Thymus (tissue), 11 donors: ENCODE measurements at regions not wholly inside any gene's neighbourhood (a gene's known extent, or its start where the extent isn't known, plus 50 kb on each side); places are given as distances from the start of the nearest gene placed in this dataset.

Experiments
- DNase-seq, 9 donors: peaks; one replicate each; pipeline ENCODE4 v3.0.0-alpha.2; 2013; ENCODE audit warnings: low spot score in 9 of 9, low read depth in 6 of 9, missing footprints in 1 of 9
- H3K27ac ChIP-seq, 2 donors: one replicate each; pipeline ENCODE4 v1.5.1; 2013; ENCODE audit warnings: control low read depth in 1 of 2, low read depth in 1 of 2, low read length in 1 of 2, mild to moderate bottlenecking in 1 of 2, moderate library complexity in 1 of 2
- H3K27me3 ChIP-seq, 2 donors: one replicate each; pipeline ENCODE4 v1.5.1; 2013; ENCODE audit warnings: low read length in 1 of 2; ENCODE audit not compliant: control insufficient read depth in 2 of 2, insufficient read depth in 1 of 2
- H3K36me3 ChIP-seq, 2 donors: one replicate each; pipeline ENCODE4 v1.5.1; 2013; ENCODE audit warnings: low read length in 1 of 2, mild to moderate bottlenecking in 1 of 2, moderate library complexity in 1 of 2; ENCODE audit not compliant: control insufficient read depth in 2 of 2, insufficient read depth in 2 of 2
- H3K4me1 ChIP-seq, 2 donors: one replicate each; pipeline ENCODE4 v1.5.1; 2013; ENCODE audit warnings: low read length in 2 of 2; ENCODE audit not compliant: control insufficient read depth in 2 of 2, insufficient read depth in 2 of 2
- H3K4me3 ChIP-seq, 2 donors: one replicate each; pipeline ENCODE4 v1.5.1; 2013; ENCODE audit warnings: low read length in 2 of 2, control low read depth in 1 of 2, mild to moderate bottlenecking in 1 of 2
- H3K9me3 ChIP-seq, 2 donors: one replicate each; pipeline ENCODE4 v1.5.1; 2013; ENCODE audit warnings: low read length in 1 of 2, mild to moderate bottlenecking in 1 of 2; ENCODE audit not compliant: control insufficient read depth in 2 of 2, insufficient read depth in 1 of 2
- WGBS: extraction: QIAGEN DNeasy Blood & Tissue Kit; methylation state at CpG from one replicate; pipeline ENCODE4 v1.1.7; 2013; 5-methylcytosine and 5-hydroxymethylcytosine counted together
- donor health status: healthy.

DNA sequence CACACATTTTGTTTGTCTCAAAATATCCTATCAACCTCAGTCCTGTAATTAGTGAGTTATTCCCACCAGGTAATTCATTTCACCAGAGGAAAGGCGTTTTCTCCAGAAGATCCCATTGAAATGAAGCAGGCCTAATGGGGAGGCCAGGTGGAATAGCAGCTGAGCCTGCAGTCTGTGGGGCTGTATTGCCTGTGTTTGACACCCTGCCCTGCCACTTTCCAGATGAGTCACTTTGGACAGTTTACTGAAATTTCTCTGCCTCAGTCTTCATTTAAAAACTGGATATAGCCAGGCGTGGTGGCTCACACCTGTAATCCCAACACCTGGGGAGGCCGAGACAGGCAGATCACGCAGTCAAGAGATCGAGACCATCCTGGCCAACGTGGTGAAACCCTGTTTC is 78.1 kb upstream of the PPP2R5A start:
- Histone ChIP-seq H3K9me3 (no peaks in the 10 kb centered on the region), H3K4me1 (no peaks in the 10 kb centered on the region), H3K36me3 (no peaks in the 10 kb centered on the region), H3K4me3 (no peak overlapping the region), H3K27ac (no peak overlapping the region), H3K27me3 (no peaks in the 10 kb centered on the region)
- no peak for DNase-seq
- WGBS, result 94% methylated on average over 6 of the region's 6 CpGs

DNA sequence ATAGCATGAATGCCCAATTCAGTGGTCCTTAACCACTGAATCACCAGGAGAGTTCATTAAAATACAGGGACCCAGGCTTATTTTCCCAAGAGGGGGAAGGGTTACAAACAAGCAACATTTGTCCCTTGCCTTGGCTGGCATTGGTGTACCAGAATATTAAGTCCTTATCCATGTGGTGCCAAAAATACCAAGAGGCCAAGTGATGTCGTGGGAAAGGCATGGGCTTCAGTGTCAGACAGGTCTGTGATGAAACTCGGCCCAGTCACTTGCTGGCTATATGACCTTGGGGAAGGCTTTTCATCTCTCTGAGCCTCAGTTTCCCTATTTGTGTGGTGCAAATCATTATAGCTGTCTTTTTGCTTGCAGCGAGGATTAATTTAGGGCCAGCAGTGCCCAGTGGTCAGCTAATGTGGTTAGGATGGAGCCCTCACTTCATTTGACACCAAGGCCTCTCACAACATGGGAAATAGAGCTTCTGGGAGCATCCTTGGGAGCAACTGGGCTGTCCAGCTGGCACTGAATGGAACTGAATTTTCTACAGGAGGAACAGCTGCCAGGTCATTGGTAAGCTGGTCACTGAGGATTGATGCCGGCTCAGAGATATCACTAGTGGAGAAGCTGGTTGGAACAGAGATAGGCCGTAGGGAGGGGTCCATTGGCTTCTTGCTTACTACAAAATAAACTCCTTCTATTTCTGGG is 77.2 kb upstream of the PPP2R5A start:
- H3K36me3 ChIP-seq, result no peaks in the 10 kb centered on the region
- H3K4me3 ChIP-seq, result no peak overlapping the region
- H3K9me3 ChIP-seq, result no peaks in the 10 kb centered on the region
- H3K27ac ChIP-seq, result no peak overlapping the region
- 94% methylated on average over 5 of the region's 5 CpGs for WGBS
- no peaks in the 10 kb centered on the region for H3K27me3 ChIP-seq
- DNase-seq, result no peak
- no peaks in the 10 kb centered on the region for H3K4me1 ChIP-seq

DNA sequence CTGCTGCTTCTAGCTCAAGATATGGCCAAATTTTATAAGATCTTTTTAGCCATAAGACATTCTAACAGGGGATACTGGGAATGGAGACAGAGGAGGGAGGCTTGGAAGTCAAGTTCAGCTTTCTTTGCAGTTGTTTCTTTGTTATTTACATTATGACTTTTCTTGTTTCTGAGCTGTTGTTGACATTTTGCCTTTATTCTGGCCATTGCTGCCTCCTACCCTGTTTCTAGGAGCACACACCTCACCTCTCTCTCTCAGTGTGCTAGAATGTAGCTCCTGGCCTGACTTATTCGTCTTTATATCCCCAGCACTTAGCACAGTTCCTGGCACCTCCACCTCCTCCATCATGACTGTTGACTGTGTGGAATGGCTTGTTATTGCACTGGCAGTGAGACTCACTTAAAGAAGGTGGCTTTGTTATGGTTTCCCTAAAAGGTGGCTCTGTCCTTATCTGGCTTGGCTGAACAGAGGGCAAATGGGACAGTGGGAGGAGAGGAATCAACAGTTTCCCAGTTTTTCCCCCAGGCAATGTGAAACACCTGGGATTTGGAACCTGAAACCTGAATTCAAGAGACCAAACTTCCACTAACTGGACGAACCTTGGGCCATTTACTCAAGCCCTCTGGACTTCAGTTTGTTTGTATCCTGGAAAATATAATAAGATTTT is 76.1 kb upstream of the PPP2R5A start:
- no peaks in the 10 kb centered on the region for H3K4me1 ChIP-seq
- 95% methylated on average over 2 of the region's 2 CpGs for WGBS
- H3K9me3 ChIP-seq, result no peaks in the 10 kb centered on the region
- no peak overlapping the region for H3K4me3 ChIP-seq
- no peak for DNase-seq
- H3K27ac ChIP-seq, result no peak overlapping the region
- no peaks in the 10 kb centered on the region for H3K36me3 ChIP-seq
- H3K27me3 ChIP-seq, result no peaks in the 10 kb centered on the region

DNA sequence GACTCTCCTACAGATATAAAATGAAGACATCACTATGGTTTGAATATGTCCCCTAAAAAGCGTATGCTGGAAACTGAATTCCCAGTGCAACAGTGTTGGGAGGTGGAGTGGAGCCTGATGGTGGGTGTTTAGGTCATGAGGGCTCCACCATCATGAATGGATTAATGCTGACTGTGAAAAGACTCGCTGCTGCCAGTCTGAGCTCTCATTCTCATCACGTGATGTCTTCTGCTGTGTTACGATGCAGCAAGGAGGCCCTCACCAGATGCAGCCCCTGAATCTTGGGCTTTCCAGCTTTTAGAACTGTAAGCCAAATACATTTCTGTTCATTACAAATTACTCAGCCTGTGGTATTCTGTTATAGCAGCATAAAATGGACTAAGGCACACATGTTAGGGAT is 73.8 kb upstream of the PPP2R5A start:
- H3K36me3 ChIP-seq, result no peaks in the 10 kb centered on the region
- no peaks in the 10 kb centered on the region for H3K27me3 ChIP-seq
- DNase-seq, result no peak
- H3K27ac ChIP-seq, result no peak overlapping the region
- H3K4me3 ChIP-seq, result no peak overlapping the region
- no peaks in the 10 kb centered on the region for H3K9me3 ChIP-seq
- H3K4me1 ChIP-seq, result no peaks in the 10 kb centered on the region
- 98% methylated on average over 4 of the region's 4 CpGs for WGBS

DNA sequence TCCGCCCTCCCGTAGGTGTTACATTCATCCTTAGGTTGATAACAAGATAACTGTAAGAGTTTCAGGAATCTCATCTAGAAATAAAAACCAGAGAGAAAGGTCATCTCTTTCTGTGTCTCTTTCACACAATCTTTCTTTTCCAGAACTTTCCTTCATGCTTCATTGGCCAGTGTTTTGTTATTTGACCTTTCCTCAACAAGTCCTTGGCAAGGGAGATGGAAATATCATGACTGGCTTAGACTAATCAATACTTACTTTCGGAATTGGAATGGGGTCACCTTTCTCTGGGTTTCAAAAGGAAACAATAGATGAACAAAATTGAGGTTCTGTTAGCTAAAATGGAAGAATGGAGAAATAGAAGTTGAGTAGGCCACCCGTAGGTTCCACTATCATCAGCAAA is 72.9 kb upstream of the PPP2R5A start:
- H3K27ac ChIP-seq, result no peak overlapping the region
- H3K4me3 ChIP-seq, result no peak overlapping the region
- WGBS, result 97% methylated on average over 4 of the region's 4 CpGs
- no peak for DNase-seq
- H3K4me1 ChIP-seq, result no peaks in the 10 kb centered on the region
- no peaks in the 10 kb centered on the region for H3K27me3 ChIP-seq
- no peaks in the 10 kb centered on the region for H3K9me3 ChIP-seq
- H3K36me3 ChIP-seq, result no peaks in the 10 kb centered on the region

DNA sequence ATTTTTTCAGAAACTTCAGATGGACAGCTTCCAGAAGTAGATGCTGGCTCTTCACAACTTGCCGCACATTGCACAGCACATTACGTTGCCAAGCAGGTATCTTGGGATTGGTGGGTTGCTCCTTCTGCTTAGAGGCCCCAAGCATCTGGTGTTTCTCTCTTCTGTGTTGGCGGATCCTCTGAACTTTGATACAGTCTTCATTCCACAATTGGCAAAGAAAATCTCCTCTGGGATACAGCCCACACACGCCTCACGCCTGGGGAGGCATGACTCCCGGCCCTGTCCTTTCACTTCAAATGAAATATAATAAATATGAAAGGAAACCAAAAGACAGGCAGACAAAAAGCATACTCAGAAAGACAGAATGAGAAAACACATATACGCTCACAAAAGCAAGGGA is 72.3 kb upstream of the PPP2R5A start:
- no peak overlapping the region for H3K27ac ChIP-seq
- no peaks in the 10 kb centered on the region for H3K9me3 ChIP-seq
- no peak overlapping the region for H3K4me3 ChIP-seq
- DNase-seq, result no peak
- 96% methylated on average over 7 of the region's 7 CpGs for WGBS
- no peaks in the 10 kb centered on the region for H3K36me3 ChIP-seq
- no peaks in the 10 kb centered on the region for H3K27me3 ChIP-seq
- no peaks in the 10 kb centered on the region for H3K4me1 ChIP-seq

DNA sequence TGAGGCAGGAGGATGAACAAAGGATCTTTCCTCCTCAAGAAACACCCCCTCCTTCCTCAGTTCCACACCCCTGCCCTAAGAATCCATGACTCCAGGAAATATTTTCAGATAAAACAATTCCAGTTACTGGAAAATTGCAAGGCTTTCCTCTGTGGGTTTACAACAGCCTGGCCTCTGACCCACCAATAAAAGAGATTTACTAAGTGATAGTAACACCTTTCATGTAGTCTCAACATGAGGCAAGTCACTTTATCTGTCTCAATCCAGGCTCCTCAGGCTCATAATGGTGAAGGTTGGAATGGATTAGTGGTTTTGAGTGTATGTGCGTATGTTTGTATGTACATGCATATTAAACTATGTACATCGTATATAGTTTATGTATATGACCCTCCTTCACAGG is 71.4 kb upstream of the PPP2R5A start:
- no peaks in the 10 kb centered on the region for H3K9me3 ChIP-seq
- H3K4me3 ChIP-seq, result no peak overlapping the region
- H3K27ac ChIP-seq, result no peak overlapping the region
- no peaks in the 10 kb centered on the region for H3K36me3 ChIP-seq
- H3K27me3 ChIP-seq, result no peaks in the 10 kb centered on the region
- 98% methylated on average over 2 of the region's 2 CpGs for WGBS
- peaks cover 4 to 9% of the 10 kb centered on the region in 2 donors for H3K4me1 ChIP-seq
- no peak for DNase-seq

DNA sequence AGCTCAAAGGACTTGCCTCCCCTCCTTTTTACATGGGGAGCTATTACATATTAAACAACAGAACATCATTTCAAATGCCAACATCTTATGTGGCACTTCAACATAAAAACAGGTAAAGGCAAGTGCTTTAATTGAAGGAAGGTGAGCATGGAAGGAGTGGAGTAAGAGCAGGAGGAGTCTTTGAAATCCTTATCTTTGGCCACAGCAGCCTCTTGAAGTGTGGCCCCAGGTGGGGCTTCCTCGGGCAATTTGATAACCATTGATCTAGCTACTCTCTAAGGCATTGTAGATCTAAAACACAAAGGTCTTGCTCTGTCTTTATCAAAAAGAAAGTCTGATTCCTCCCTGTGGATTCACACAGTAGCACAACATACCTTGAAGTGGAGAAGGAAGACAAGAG is 70.9 kb upstream of the PPP2R5A start:
- no peaks in the 10 kb centered on the region for H3K27me3 ChIP-seq
- H3K9me3 ChIP-seq, result no peaks in the 10 kb centered on the region
- no peaks in the 10 kb centered on the region for H3K36me3 ChIP-seq
- H3K4me1 ChIP-seq, result peaks cover 6 to 11% of the 10 kb centered on the region in 2 donors
- no peak for DNase-seq
- H3K27ac ChIP-seq, result no peak overlapping the region
- 0% methylated on average over 1 of the region's 1 CpG for WGBS
- H3K4me3 ChIP-seq, result no peak overlapping the region

DNA sequence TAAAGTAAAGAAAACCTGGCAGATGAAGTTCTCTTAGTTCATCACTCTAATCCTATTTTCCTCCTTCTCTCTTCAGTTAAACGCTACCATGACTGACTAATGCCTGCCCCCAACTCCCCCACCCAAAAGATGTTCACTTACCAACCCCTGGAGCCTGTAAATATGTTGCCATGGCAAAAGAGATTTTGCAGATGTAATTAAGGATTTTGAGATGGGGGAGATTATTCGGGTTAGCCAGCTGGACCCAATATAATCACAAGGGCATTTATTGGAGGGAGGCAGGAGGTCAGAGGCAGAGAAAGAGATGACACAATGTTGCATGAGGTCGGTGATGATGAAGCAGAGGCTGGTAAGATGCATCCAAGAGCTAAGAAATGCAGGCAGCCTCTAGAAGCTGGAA is 69.3 kb upstream of the PPP2R5A start:
- Histone ChIP-seq H3K27me3 (no peaks in the 10 kb centered on the region), H3K36me3 (no peaks in the 10 kb centered on the region), H3K4me3 (no peak overlapping the region), H3K27ac (no peak overlapping the region), H3K9me3 (no peaks in the 10 kb centered on the region), H3K4me1 (peaks cover 11 to 21% of the 10 kb centered on the region in 2 donors)
- WGBS, result over 99% methylated on average over 3 of the region's 3 CpGs
- DNase-seq, result no peak
